ENCODE measurements at regions not wholly inside any gene's neighbourhood (a gene's known extent, or its start where the extent isn't known, plus 50 kb on each side); places are given as distances from the start of the nearest gene placed in this dataset.
"Not testable (repeated sequence)": the region's sequence is repeated elsewhere in the genome, so short reads cannot be mapped to it uniquely, and the experiment has no call there.

DNA sequence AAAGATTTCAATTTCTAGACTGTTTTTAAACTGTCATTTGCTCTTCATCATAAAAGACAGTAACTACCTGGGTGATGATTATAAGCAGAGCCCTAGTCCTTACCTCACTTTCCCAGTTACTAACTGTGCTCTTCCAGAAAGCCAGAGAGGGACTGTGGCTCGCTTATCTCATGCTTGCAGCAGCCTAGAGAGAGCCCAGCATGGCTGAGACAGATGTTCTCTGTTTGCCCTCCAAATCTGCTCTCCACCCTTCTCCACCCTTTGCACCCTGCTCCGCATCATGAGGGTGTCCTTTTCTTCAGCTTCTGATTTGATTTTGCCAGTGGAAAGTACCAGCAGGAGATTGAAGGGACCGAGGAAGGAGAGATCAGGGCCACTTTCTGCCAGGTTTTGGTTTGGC is 61.2 kb upstream of the SELENOP start:
- no peak for DNase-seq
- CTCF ChIA-PET, result no interaction called here
- intact Hi-C loops (cut with micrococcal nuclease; ENCODE audit: unreplicated experiment), result no loop called here
- H3K4me3 Mint-ChIP-seq (ENCODE audit: low read depth, unreplicated experiment), result no peak overlapping the region
- no peak overlapping the region for H3K27ac Mint-ChIP-seq (ENCODE audit: unreplicated experiment)
- TF ChIP-seq, protein P1, sequence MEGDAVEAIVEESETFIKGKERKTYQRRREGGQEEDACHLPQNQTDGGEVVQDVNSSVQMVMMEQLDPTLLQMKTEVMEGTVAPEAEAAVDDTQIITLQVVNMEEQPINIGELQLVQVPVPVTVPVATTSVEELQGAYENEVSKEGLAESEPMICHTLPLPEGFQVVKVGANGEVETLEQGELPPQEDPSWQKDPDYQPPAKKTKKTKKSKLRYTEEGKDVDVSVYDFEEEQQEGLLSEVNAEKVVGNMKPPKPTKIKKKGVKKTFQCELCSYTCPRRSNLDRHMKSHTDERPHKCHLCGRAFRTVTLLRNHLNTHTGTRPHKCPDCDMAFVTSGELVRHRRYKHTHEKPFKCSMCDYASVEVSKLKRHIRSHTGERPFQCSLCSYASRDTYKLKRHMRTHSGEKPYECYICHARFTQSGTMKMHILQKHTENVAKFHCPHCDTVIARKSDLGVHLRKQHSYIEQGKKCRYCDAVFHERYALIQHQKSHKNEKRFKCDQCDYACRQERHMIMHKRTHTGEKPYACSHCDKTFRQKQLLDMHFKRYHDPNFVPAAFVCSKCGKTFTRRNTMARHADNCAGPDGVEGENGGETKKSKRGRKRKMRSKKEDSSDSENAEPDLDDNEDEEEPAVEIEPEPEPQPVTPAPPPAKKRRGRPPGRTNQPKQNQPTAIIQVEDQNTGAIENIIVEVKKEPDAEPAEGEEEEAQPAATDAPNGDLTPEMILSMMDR (IDR thresholded peaks at IDR 0.05; ENCODE audit: unreplicated experiment), result no peak
- no TSS peak for BruUV-seq (replicated peaks)
- H3K36me3 Mint-ChIP-seq (ENCODE audit: insufficient read depth, unreplicated experiment), result no peaks in the 10 kb centered on the region
- no peaks in the 10 kb centered on the region for H3K27me3 Mint-ChIP-seq (ENCODE audit: unreplicated experiment)
- H3K9me3 Mint-ChIP-seq (ENCODE audit: low read depth, unreplicated experiment), result no peaks in the 10 kb centered on the region
- no peaks in the 10 kb centered on the region for H3K4me1 Mint-ChIP-seq (ENCODE audit: low read depth, unreplicated experiment)

DNA sequence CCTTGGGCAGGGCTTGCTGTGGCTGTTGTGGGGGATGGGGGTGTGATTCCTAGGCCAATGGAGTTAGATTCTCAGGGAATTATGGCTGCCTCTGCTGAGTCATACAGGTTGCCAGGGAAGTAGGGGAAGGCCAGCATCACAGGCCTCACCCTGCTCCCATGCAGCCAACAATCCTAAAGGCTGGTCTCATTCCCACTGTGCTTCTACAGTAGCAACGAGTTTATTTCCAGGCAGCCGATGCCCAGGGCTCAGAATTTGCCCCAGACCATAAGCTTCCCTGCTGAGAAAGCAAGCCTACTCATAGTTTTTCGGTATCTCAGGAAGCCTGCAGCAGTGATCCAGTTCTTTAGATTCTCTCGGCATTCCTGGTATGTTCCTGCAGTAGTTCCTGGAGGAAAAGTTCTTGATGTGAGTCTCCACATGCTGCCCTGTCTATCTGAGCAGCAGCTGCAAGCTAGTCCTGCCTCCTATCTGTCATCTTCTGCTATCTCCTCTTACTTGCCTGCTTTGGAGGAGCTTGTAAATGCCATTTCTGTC is 59.3 kb upstream of the SELENOP start:
- intact Hi-C loops (cut with micrococcal nuclease; ENCODE audit: unreplicated experiment), result no loop called here
- TF ChIP-seq, protein P1 (IDR thresholded peaks at IDR 0.05; ENCODE audit: unreplicated experiment), result no peak
- Mint-ChIP-seq H3K4me3 (ENCODE audit: low read depth, unreplicated experiment) (no peak overlapping the region), H3K9me3 (ENCODE audit: low read depth, unreplicated experiment) (no peaks in the 10 kb centered on the region), H3K36me3 (ENCODE audit: insufficient read depth, unreplicated experiment) (no peaks in the 10 kb centered on the region), H3K27ac (ENCODE audit: unreplicated experiment) (no peak overlapping the region), H3K4me1 (ENCODE audit: low read depth, unreplicated experiment) (no peaks in the 10 kb centered on the region), H3K27me3 (ENCODE audit: unreplicated experiment) (peaks cover 7% of the 10 kb centered on the region)
- BruUV-seq (replicated peaks), result no TSS peak
- CTCF ChIA-PET, result interaction anchor here (0.6 kb wide), 1 partner anchor 1961 kb away, joined by 7 read pairs; no protein-coding TSS in a partner anchor
- no peak for DNase-seq

DNA sequence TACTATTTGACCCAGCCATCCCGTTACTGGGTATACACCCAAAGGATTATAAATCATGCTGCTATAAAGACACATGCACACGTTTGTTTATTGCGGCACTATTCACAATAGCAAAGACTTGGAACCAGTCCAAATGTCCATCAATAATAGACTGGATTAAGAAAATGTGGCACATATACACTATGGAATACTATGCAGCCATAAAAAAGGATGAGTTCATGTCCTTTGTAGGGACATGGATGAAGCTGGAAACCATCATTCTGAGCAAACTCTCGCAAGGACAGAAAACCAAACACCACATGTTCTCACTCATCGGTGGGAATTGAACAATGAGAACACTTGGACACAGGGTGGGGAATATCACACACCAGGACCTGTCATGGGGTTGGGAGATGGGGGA is 56.7 kb upstream of the SELENOP start:
- CTCF ChIA-PET; H3K9me3 Mint-ChIP-seq (ENCODE audit: low read depth, unreplicated experiment); H3K27ac Mint-ChIP-seq (ENCODE audit: unreplicated experiment); H3K4me3 Mint-ChIP-seq (ENCODE audit: low read depth, unreplicated experiment); intact Hi-C loops (cut with micrococcal nuclease; ENCODE audit: unreplicated experiment); DNase-seq; BruUV-seq (replicated peaks); H3K36me3 Mint-ChIP-seq (ENCODE audit: insufficient read depth, unreplicated experiment); H3K4me1 Mint-ChIP-seq (ENCODE audit: low read depth, unreplicated experiment): not testable (repeated sequence)
- peaks cover 32% of the 10 kb centered on the region for H3K27me3 Mint-ChIP-seq (ENCODE audit: unreplicated experiment)

DNA sequence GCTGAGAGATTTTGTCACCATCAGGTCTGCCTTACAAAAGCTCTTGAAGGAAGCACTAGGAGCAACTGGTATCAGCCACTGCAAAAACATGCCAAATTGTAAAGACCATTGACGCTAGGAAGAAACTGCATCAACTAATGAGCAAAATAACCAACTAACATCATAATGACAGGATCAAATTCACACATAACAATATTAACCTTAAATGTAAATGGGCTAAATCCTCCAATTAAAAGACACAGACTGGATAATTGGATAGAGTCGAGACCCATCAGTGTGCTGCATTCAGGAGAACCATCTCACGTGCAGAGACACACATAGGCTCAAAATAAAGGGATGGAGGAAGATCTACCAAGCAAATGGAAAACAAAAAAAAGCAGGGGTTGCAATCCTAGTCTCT is 53.1 kb upstream of the SELENOP start:
- intact Hi-C loops (cut with micrococcal nuclease; ENCODE audit: unreplicated experiment); H3K36me3 Mint-ChIP-seq (ENCODE audit: insufficient read depth, unreplicated experiment); H3K4me1 Mint-ChIP-seq (ENCODE audit: low read depth, unreplicated experiment); DNase-seq; H3K4me3 Mint-ChIP-seq (ENCODE audit: low read depth, unreplicated experiment); H3K27ac Mint-ChIP-seq (ENCODE audit: unreplicated experiment); CTCF ChIA-PET; H3K9me3 Mint-ChIP-seq (ENCODE audit: low read depth, unreplicated experiment); BruUV-seq (replicated peaks): not testable (repeated sequence)
- peaks cover 33% of the 10 kb centered on the region for H3K27me3 Mint-ChIP-seq (ENCODE audit: unreplicated experiment)
